ENCODE measurements at regions not wholly inside any gene's neighbourhood (a gene's known extent, or its start where the extent isn't known, plus 50 kb on each side); places are given as distances from the start of the nearest gene placed in this dataset.

DNA sequence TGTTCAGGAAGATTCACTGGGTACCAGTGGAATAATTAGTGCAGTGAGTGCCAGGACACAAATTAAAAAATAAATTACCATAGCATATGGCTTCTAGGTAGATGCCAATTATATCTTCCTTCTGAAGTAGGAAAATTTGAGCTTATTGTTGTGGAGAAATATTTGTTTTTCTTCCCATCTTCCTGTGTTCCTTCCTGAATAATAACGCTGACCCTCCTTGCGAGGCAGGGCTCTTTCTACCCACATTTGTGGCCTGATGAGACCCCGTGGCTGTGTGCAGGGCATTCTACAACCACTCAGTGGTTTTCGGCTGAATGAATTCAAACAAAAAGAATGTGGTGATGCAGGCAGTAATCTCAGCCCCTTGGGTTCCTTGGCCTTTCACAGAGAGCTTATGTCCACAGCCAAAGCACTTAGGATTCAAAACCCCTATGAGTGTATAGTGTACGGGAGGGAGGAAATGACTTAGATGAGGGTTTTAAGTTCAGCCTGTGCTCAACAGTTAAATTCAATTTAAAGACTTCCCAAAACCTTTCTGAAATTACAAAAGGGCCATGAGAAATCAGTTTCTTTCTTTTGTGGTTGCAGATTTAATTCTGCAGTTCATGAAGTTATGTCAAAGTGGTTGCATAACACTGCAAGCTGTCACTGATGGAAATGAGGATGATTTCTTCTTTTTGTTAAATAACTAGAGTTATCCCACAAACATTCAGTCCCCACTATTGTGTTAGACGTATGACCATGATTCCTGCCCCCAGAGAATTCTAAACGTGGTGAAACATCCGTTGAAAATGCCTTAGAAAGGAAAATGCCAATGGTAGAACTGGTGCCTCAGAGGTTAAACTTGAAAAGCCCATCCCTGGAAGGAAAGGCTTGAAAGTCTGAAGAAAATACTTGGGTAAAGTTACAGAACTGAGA lies 255.3 kb downstream of the FZD1 start:
- DNase-seq (ENCODE audit: low read depth, low spot score) (no peak), ATAC-seq (no peak), FAIRE-seq (no peak)
- Histone ChIP-seq H3K4me2 (ENCODE audit: control insufficient read depth, insufficient read depth) (no peak overlapping the region), H4K20me1 (ENCODE audit: control insufficient read depth, insufficient read depth) (no peaks in the 10 kb centered on the region), H3K9me3 (replicated peaks; ENCODE audit: control insufficient read depth, insufficient read depth, low read length) (no peaks in the 10 kb centered on the region), H2AFZ (ENCODE audit: control insufficient read depth, low read depth, low read length) (no peak overlapping the region), H3K9ac (ENCODE audit: control insufficient read depth, insufficient read depth, low read length) (no peak overlapping the region), H3K27ac (ENCODE audit: control insufficient read depth, insufficient read depth) (no peak overlapping the region), H3K4me1 (ENCODE audit: control insufficient read depth, insufficient read depth, low read length) (no peaks in the 10 kb centered on the region), H3K4me3 (no peak overlapping the region), H3K79me2 (ENCODE audit: control insufficient read depth, insufficient read depth, low read length) (no peaks in the 10 kb centered on the region), H3K36me3 (ENCODE audit: control insufficient read depth in 2 of 2, insufficient read depth in 2 of 2, low read length in 1 of 2) (no peaks in the 10 kb centered on the region), H3K27me3 (replicated peaks in 1 of 2; ENCODE audit: control insufficient read depth in 2 of 2, insufficient read depth in 2 of 2, low read length in 1 of 2) (no peaks in the 10 kb centered on the region)
- ChIA-PET RAD21 (ENCODE audit: unreplicated experiment) (no interaction called here), POLR2A (no interaction called here), SMC1A (ENCODE audit: uncharacterized antibody, unreplicated experiment) (no interaction called here), CTCF (interaction anchor here (0.8 kb wide), 1 partner anchor 120 kb away, joined by 3 read pairs; no protein-coding TSS in a partner anchor)
- in situ Hi-C loops (cut with MboI), result no loop called here
- TF ChIP-seq PAX5 (IDR thresholded peaks at IDR 0.05; ENCODE audit: borderline replicate concordance, low read depth, low read length) (no peak), POLR2AphosphoS5 (IDR thresholded peaks at IDR 0.05; ENCODE audit: low read length) (no peak), SUPT20H (IDR thresholded peaks at IDR 0.05; ENCODE audit: borderline replicate concordance, control insufficient read depth, low read depth, low read length) (no peak), JUNB (IDR thresholded peaks at IDR 0.05) (no peak), ZNF384 (IDR thresholded peaks at IDR 0.05; ENCODE audit: borderline replicate concordance, low read depth, low read length) (no peak)
- TF ChIP-seq, protein P1, sequence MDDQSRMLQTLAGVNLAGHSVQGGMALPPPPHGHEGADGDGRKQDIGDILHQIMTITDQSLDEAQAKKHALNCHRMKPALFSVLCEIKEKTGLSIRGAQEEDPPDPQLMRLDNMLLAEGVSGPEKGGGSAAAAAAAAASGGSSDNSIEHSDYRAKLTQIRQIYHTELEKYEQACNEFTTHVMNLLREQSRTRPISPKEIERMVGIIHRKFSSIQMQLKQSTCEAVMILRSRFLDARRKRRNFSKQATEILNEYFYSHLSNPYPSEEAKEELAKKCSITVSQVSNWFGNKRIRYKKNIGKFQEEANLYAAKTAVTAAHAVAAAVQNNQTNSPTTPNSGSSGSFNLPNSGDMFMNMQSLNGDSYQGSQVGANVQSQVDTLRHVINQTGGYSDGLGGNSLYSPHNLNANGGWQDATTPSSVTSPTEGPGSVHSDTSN (IDR thresholded peaks at IDR 0.05; ENCODE audit: insufficient replicate concordance, low read depth, low read length), result no peak
- TF ChIP-seq, protein P2, sequence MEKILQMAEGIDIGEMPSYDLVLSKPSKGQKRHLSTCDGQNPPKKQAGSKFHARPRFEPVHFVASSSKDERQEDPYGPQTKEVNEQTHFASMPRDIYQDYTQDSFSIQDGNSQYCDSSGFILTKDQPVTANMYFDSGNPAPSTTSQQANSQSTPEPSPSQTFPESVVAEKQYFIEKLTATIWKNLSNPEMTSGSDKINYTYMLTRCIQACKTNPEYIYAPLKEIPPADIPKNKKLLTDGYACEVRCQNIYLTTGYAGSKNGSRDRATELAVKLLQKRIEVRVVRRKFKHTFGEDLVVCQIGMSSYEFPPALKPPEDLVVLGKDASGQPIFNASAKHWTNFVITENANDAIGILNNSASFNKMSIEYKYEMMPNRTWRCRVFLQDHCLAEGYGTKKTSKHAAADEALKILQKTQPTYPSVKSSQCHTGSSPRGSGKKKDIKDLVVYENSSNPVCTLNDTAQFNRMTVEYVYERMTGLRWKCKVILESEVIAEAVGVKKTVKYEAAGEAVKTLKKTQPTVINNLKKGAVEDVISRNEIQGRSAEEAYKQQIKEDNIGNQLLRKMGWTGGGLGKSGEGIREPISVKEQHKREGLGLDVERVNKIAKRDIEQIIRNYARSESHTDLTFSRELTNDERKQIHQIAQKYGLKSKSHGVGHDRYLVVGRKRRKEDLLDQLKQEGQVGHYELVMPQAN (conservative IDR thresholded peaks at IDR 0.05), result no peak
- TF ChIP-seq, protein P3, sequence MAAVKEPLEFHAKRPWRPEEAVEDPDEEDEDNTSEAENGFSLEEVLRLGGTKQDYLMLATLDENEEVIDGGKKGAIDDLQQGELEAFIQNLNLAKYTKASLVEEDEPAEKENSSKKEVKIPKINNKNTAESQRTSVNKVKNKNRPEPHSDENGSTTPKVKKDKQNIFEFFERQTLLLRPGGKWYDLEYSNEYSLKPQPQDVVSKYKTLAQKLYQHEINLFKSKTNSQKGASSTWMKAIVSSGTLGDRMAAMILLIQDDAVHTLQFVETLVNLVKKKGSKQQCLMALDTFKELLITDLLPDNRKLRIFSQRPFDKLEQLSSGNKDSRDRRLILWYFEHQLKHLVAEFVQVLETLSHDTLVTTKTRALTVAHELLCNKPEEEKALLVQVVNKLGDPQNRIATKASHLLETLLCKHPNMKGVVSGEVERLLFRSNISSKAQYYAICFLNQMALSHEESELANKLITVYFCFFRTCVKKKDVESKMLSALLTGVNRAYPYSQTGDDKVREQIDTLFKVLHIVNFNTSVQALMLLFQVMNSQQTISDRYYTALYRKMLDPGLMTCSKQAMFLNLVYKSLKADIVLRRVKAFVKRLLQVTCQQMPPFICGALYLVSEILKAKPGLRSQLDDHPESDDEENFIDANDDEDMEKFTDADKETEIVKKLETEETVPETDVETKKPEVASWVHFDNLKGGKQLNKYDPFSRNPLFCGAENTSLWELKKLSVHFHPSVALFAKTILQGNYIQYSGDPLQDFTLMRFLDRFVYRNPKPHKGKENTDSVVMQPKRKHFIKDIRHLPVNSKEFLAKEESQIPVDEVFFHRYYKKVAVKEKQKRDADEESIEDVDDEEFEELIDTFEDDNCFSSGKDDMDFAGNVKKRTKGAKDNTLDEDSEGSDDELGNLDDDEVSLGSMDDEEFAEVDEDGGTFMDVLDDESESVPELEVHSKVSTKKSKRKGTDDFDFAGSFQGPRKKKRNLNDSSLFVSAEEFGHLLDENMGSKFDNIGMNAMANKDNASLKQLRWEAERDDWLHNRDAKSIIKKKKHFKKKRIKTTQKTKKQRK (IDR thresholded peaks at IDR 0.05; ENCODE audit: low read depth, low read length), result no peak
- 25% methylated on average over 8 of the region's 8 CpGs for WGBS (ENCODE audit: insufficient coverage, insufficient replicate concordance, low lambda C conversion rate, missing lambda C conversion rate)
- intact Hi-C loops (cut with micrococcal nuclease; ENCODE audit: unreplicated experiment), result no loop called here
- BruUV-seq (replicated peaks), result no TSS peak
